PC-9 (cell line): ENCODE measurements at regions not wholly inside any gene's neighbourhood (a gene's known extent, or its start where the extent isn't known, plus 50 kb on each side); places are given as distances from the start of the nearest gene placed in this dataset.

ENCODE experiments used
- BruUV-seq: library from RNA; stranded (reverse); fragments of 400-500 nt; replicated peaks from 2 replicates; lab custom pipeline; 2021; lab: Mats Ljungman, UMichigan
- CTCF ChIA-PET: fragments of 300-600 bp; sonication (Branson Sonifier 250); formaldehyde crosslinking; loops from one replicate; lab custom pipeline; 2022; ENCODE audit warnings: antibody characterized with exemption; lab: Charles Lee
- POLR2A ChIA-PET: fragments of 300-600 bp; sonication (Branson Sonifier 250); formaldehyde crosslinking; loops from one replicate; lab custom pipeline; 2022; ENCODE audit warnings: antibody characterized with exemption; ENCODE audit not compliant: unreplicated experiment; lab: Charles Lee
- DNase-seq, 2 experiments: peaks; one replicate each; pipeline versions ENCODE4 v3.0.0 to v3.0.0-alpha.2; 2015 to 2022; ENCODE audit warnings: mixed read lengths in 1 of 2
- H2AFZ ChIP-seq: fragments of 200-600 bp; sonication (generic); 2 replicates; pipeline ENCODE4 v1.8.1; 2017; ENCODE audit warnings: antibody characterized with exemption
- H3F3A ChIP-seq: fragments of 200-600 bp; sonication (generic); 2 replicates; pipeline ENCODE4 v1.8.1; 2017; ENCODE audit warnings: antibody characterized with exemption, mild to moderate bottlenecking, low read depth; ENCODE audit not compliant: insufficient read depth
- H3K27ac ChIP-seq: fragments of 200-600 bp; sonication (generic); 2 replicates; pipeline ENCODE4 v1.6.1; 2016; ENCODE audit warnings: mixed run types
- H3K27me3 ChIP-seq: fragments of 200-600 bp; sonication (generic); 2 replicates; pipeline ENCODE4 v1.6.1; 2016; ENCODE audit warnings: low read depth, mixed run types; ENCODE audit not compliant: insufficient read depth
- H3K36me3 ChIP-seq: fragments of 200-600 bp; sonication (generic); 2 replicates; pipeline ENCODE4 v1.6.1; 2016; ENCODE audit warnings: low read depth, mixed run types
- H3K4me1 ChIP-seq: fragments of 200-600 bp; sonication (generic); replicated peaks from 2 replicates; pipeline ENCODE4 v1.6.1; 2016; ENCODE audit warnings: mixed run types; ENCODE audit not compliant: insufficient read depth
- H3K4me2 ChIP-seq: fragments of 200-600 bp; sonication (generic); 2 replicates; pipeline ENCODE4 v1.6.1; 2017; ENCODE audit warnings: mixed run types
- H3K4me3 ChIP-seq: fragments of 200-600 bp; sonication (generic); 2 replicates; pipeline ENCODE4 v1.6.1; 2016; ENCODE audit warnings: mixed run types
- H3K79me2 ChIP-seq: fragments of 200-600 bp; sonication (generic); 2 replicates; pipeline ENCODE4 v1.6.1; 2017; ENCODE audit warnings: low read depth, mixed run types
- H3K9me2 ChIP-seq: fragments of 200-600 bp; sonication (generic); 2 replicates; pipeline ENCODE4 v1.8.1; 2017; ENCODE audit warnings: mild to moderate bottlenecking; ENCODE audit not compliant: insufficient read depth
- H3K9me3 ChIP-seq: fragments of 200-600 bp; sonication (generic); 2 replicates; pipeline ENCODE4 v1.8.1; 2016; ENCODE audit warnings: low read depth; ENCODE audit not compliant: insufficient read depth
- H4K20me1 ChIP-seq: fragments of 200-600 bp; sonication (generic); 2 replicates; pipeline ENCODE4 v1.8.1; 2017; ENCODE audit not compliant: insufficient read depth
- EZH2 ChIP-seq: fragments of 200-600 bp; sonication (generic); IDR thresholded peaks from 2 replicates; pipeline ENCODE4 v1.8.0; 2017; ENCODE audit warnings: antibody characterized with exemption, low read depth
- intact Hi-C: fragments of 100-400 bp; cut with micrococcal nuclease; formaldehyde crosslinking; loops from one replicate; pipeline ENCODE4 v1.10.0; 2022; ENCODE audit not compliant: unreplicated experiment
- TF ChIP-seq, protein P1 (sequence below): fragments of 200-600 bp; sonication (generic); conservative IDR thresholded peaks from 2 replicates; pipeline ENCODE4 v1.6.1; 2017; ENCODE audit warnings: mixed run types, antibody characterized with exemption, mild to moderate bottlenecking, moderate library complexity

DNA sequence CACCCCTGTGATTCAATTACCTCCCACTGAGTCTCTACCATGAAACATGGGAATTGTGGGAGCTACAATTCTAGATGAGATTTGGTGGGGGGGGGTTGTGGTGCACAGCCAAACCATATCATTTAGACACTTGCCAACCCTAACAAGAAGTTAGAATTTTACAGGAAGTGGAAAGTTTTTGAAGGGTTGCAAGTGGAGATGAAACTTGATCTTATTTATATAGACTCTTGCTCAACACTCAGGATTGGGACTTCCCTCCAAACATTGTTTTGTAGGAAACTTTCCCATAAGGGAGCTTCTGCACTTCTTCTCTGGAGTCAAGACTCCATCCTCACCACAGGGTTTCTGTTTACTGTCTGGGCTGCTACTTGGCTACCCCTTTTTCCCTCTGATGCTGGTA lies 266.7 kb upstream of the CDH11 start:
- TF ChIP-seq, protein P1, sequence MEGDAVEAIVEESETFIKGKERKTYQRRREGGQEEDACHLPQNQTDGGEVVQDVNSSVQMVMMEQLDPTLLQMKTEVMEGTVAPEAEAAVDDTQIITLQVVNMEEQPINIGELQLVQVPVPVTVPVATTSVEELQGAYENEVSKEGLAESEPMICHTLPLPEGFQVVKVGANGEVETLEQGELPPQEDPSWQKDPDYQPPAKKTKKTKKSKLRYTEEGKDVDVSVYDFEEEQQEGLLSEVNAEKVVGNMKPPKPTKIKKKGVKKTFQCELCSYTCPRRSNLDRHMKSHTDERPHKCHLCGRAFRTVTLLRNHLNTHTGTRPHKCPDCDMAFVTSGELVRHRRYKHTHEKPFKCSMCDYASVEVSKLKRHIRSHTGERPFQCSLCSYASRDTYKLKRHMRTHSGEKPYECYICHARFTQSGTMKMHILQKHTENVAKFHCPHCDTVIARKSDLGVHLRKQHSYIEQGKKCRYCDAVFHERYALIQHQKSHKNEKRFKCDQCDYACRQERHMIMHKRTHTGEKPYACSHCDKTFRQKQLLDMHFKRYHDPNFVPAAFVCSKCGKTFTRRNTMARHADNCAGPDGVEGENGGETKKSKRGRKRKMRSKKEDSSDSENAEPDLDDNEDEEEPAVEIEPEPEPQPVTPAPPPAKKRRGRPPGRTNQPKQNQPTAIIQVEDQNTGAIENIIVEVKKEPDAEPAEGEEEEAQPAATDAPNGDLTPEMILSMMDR: no peak
- no peak for TF ChIP-seq EZH2
- Histone ChIP-seq H3K79me2 (no peaks in the 10 kb centered on the region), H2AFZ (no peak overlapping the region), H3K27me3 (no peaks in the 10 kb centered on the region), H3K9me3 (no peaks in the 10 kb centered on the region), H3K4me1 (no peaks in the 10 kb centered on the region), H3K9me2 (no peaks in the 10 kb centered on the region; the same call in 1 of the 2 replicates), H3K27ac (no peak overlapping the region), H4K20me1 (no peaks in the 10 kb centered on the region), H3K36me3 (no peaks in the 10 kb centered on the region), H3K4me2 (no peak overlapping the region), H3K4me3 (no peak overlapping the region), H3F3A (no peaks in the 10 kb centered on the region)
- DNase-seq: no peak
- no TSS peak for BruUV-seq
- ChIA-PET CTCF (no interaction called here), POLR2A (no interaction called here)
- intact Hi-C loops: no loop called here

DNA sequence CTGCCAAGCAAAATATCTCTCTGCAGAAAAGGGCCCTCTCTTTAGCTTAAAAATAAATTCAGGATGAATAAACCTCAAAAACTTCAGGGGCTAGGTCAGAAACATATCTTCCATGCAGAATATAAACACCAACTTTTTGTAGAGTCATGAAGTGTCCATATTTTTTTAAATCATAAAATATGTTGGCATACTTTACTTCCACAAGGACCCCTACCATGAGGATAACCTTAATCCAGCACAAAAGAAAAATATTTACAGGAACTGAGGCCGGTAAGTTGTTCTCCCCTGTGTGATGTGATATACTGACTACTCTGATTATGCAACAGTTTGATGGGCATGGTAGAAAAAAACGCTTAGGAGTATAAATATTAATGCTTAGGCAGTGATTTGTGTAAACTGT lies 264.8 kb upstream of the CDH11 start:
- Histone ChIP-seq H2AFZ (no peak overlapping the region), H3K4me3 (no peak overlapping the region), H3K9me2 (no peaks in the 10 kb centered on the region; the same call in 1 of the 2 replicates), H3F3A (no peaks in the 10 kb centered on the region), H3K36me3 (no peaks in the 10 kb centered on the region), H4K20me1 (no peaks in the 10 kb centered on the region), H3K9me3 (no peaks in the 10 kb centered on the region), H3K4me2 (no peak overlapping the region), H3K27ac (no peak overlapping the region), H3K79me2 (no peaks in the 10 kb centered on the region), H3K4me1 (no peaks in the 10 kb centered on the region), H3K27me3 (no peaks in the 10 kb centered on the region)
- intact Hi-C loops: no loop called here
- no peak for DNase-seq
- TF ChIP-seq, protein P1: no peak
- no peak for TF ChIP-seq EZH2
- CTCF ChIA-PET: no interaction called here
- BruUV-seq: no TSS peak
- POLR2A ChIA-PET: interaction anchor here (0.6 kb wide), 1 partner anchor 118 kb away, joined by 3 read pairs; no protein-coding TSS in a partner anchor

DNA sequence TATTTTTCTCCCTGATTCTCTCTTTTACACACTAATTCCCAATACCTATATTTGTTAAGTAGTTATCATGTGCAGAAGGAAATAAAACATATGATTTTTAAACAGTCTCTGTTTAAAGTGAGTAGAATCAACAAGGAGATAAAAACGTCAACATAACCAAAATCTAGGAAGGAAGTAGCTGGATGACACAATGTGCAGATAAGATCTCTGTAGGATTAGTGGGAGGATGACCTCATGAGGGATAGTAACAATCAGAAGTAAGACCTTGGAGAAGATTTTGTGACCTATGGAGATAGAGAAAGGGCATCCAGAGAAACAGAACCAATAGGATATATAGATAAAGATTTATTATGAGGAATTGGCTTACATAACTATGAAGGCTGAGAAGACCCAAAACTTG lies 262.6 kb upstream of the CDH11 start:
- intact Hi-C loops: no loop called here
- POLR2A ChIA-PET: no interaction called here
- TF ChIP-seq, protein P1: no peak
- TF ChIP-seq EZH2: no peak

More for the DNA sequence above, 262.6 kb upstream of the CDH11 start:
- H3K9me2 ChIP-seq: no peaks in the 10 kb centered on the region; the same call in 1 of the 2 replicates
- no peaks in the 10 kb centered on the region; the same call in 1 of the 2 replicates for H3K9me3 ChIP-seq
- H2AFZ ChIP-seq: no peak overlapping the region
- no peaks in the 10 kb centered on the region for H3K79me2 ChIP-seq
- no peaks in the 10 kb centered on the region for H3K4me1 ChIP-seq
- DNase-seq: no peak
- no peaks in the 10 kb centered on the region for H3K36me3 ChIP-seq
- H3K27me3 ChIP-seq: no peaks in the 10 kb centered on the region
- H3F3A ChIP-seq: no peaks in the 10 kb centered on the region
- BruUV-seq: no TSS peak
- no peak overlapping the region for H3K4me3 ChIP-seq
- H4K20me1 ChIP-seq: no peaks in the 10 kb centered on the region
- CTCF ChIA-PET: no interaction called here
- no peak overlapping the region for H3K27ac ChIP-seq
- no peak overlapping the region for H3K4me2 ChIP-seq
